Gastroesophageal sphincter (tissue), 4 donors: ENCODE measurements at regions not wholly inside any gene's neighbourhood (a gene's known extent, or its start where the extent isn't known, plus 50 kb on each side); places are given as distances from the start of the nearest gene placed in this dataset.

Experiments
- ATAC-seq: fragments of 150-250 bp; one replicate; pipeline ENCODE4 v1.9.1; 2016; ENCODE audit warnings: mild to moderate bottlenecking, moderate library complexity
- H3K27ac ChIP-seq, 4 donors: fragments of 200-600 bp; sonication (generic) in 3 of 4; 1 replicate in 3 of 4; 2 replicates in 1 of 4; pipeline ENCODE4 v1.5.1; 2016 to 2019
- H3K27me3 ChIP-seq: fragments of 200-600 bp; sonication (generic); one replicate; pipeline ENCODE4 v1.5.1; 2019
- H3K36me3 ChIP-seq, 2 donors: fragments of 200-600 bp; sonication (generic); one replicate each; pipeline ENCODE4 v1.5.1; 2019; ENCODE audit warnings: control low read depth in 1 of 2
- H3K4me1 ChIP-seq, 3 donors: fragments of 200-600 bp; sonication (generic); 1 replicate in 2 of 3; 2 replicates in 1 of 3; pipeline ENCODE4 v1.5.1; 2016 to 2019; ENCODE audit warnings: control low read depth in 2 of 3
- H3K4me3 ChIP-seq, 2 donors: fragments of 200-600 bp; sonication (generic); one replicate each; pipeline ENCODE4 v1.5.1; 2019; ENCODE audit warnings: mild to moderate bottlenecking in 1 of 2, moderate library complexity in 1 of 2
- H3K9me3 ChIP-seq, 3 donors: fragments of 200-600 bp; sonication (generic); one replicate each; pipeline ENCODE4 v1.5.1; 2017 to 2019; ENCODE audit warnings: control low read depth in 2 of 3
- CTCF ChIP-seq, 4 experiments: fragments of 200-600 bp in 2 of 4; fragments of 450-650 bp in 2 of 4; sonication (generic) in 1 of 4; IDR thresholded peaks; one replicate each; pipeline ENCODE4 v1.5.1; 2017 to 2019; ENCODE audit warnings: antibody characterized with exemption in 4 of 4, mild to moderate bottlenecking in 2 of 4, moderate library complexity in 2 of 4
- EP300 ChIP-seq: sonication (generic); formaldehyde crosslinking; IDR thresholded peaks from one replicate; pipeline ENCODE4 v1.6.1; 2017; ENCODE audit warnings: antibody characterized with exemption, mild to moderate bottlenecking
- POLR2A ChIP-seq, 2 donors: fragments of 450-650 bp; IDR thresholded peaks; one replicate each; pipeline ENCODE4 v1.6.1; 2017; ENCODE audit warnings: antibody characterized with exemption in 2 of 2, mild to moderate bottlenecking in 2 of 2, moderate library complexity in 1 of 2
- POLR2AphosphoS5 ChIP-seq: sonication (generic); formaldehyde crosslinking; IDR thresholded peaks from one replicate; pipeline ENCODE4 v1.6.1; 2017; ENCODE audit warnings: antibody characterized with exemption
- WGBS, 2 donors: methylation state at CpG; one replicate each; pipeline ENCODE4 v1.1.5; 2018; ENCODE audit warnings: low coverage in 1 of 2; 5-methylcytosine and 5-hydroxymethylcytosine counted together

GRCh38 chr1:55503663-55504305 is 288.6 kb upstream of the USP24 start:
- Histone ChIP-seq H3K27me3 (no peaks in the 10 kb centered on the region), H3K27ac (peak overlapping the region; percentile 45 to 62 (median 54)), H3K36me3 (no peaks in the 10 kb centered on the region), H3K4me1 (peaks cover 11 to 34% (median 16%) of the 10 kb centered on the region in 3 donors), H3K4me3 (no peak overlapping the region), H3K9me3 (no peaks in the 10 kb centered on the region)
- TF ChIP-seq POLR2AphosphoS5 (no peak), CTCF (IDR thresholded peaks at IDR 0.05) (no peak), POLR2A (IDR thresholded peaks at IDR 0.05) (no peak), EP300 (no peak)
- 17 to 20% methylated on average over 2 of the region's 2 CpGs for WGBS, 2 donors
- ATAC-seq: no peak

- Histone ChIP-seq H3K36me3 (no peaks in the 10 kb centered on the region), H3K4me3 (no peak overlapping the region), H3K27me3 (no peaks in the 10 kb centered on the region), H3K4me1 (peaks cover 11 to 23% (median 16%) of the 10 kb centered on the region in 3 donors), H3K9me3 (no peaks in the 10 kb centered on the region), H3K27ac (no peak overlapping the region)
- no peak for TF ChIP-seq EP300
- TF ChIP-seq POLR2A (IDR thresholded peaks at IDR 0.05): no peak
- TF ChIP-seq POLR2AphosphoS5: no peak
- TF ChIP-seq CTCF (IDR thresholded peaks at IDR 0.05): no peak
- no peak for ATAC-seq
- WGBS, 2 donors: 89% methylated on average over 3 of the region's 6 CpGs; no CpG with 5 or more reads in 1 of the 2 donors
Measured at GRCh38 chr1:55500601-55501000, 285.4 kb upstream of the USP24 start.

- no peak overlapping the region for H3K4me3 ChIP-seq
- 58% methylated on average over 1 of the region's 1 CpG; no CpG with 5 or more reads in 1 of the 2 donors for whole genome bisulfite sequencing, 2 donors
Measured at GRCh38 chr1:55490547-55490946, 275.4 kb upstream of the USP24 start.

GRCh38 chr1:55484173-55484572 is 269.0 kb upstream of the USP24 start:
- H3K27ac ChIP-seq: no peak overlapping the region
- TF ChIP-seq POLR2A (IDR thresholded peaks at IDR 0.05) (no peak), EP300 (no peak)
- no peaks in the 10 kb centered on the region for H3K27me3 ChIP-seq
- 83 to 89% methylated on average over 1 of the region's 1 CpG for WGBS, 2 donors
- H3K4me1 ChIP-seq: no peaks in the 10 kb centered on the region
- H3K36me3 ChIP-seq: no peaks in the 10 kb centered on the region
- peaks cover 0 to 5% (median 0%) of the 10 kb centered on the region in 3 donors for H3K9me3 ChIP-seq
- ATAC-seq: no peak
- H3K4me3 ChIP-seq: no peak overlapping the region

More at GRCh38 chr1:55490547-55490946, 275.4 kb upstream of the USP24 start:
- no peaks in the 10 kb centered on the region for H3K4me1 ChIP-seq
- ATAC-seq: no peak
- H3K27ac ChIP-seq: no peak overlapping the region
- TF ChIP-seq CTCF (IDR thresholded peaks at IDR 0.05): no peak
- TF ChIP-seq POLR2A (IDR thresholded peaks at IDR 0.05): no peak
- no peak for TF ChIP-seq EP300
- no peak for TF ChIP-seq POLR2AphosphoS5
- H3K9me3 ChIP-seq: no peaks in the 10 kb centered on the region
- H3K36me3 ChIP-seq: no peaks in the 10 kb centered on the region
- no peaks in the 10 kb centered on the region for H3K27me3 ChIP-seq

- H3K9me3 ChIP-seq: peaks cover 0 to 6% (median 0%) of the 10 kb centered on the region in 3 donors
- WGBS, 2 donors: 65 to 88% methylated on average over 2 of the region's 2 CpGs
- no peaks in the 10 kb centered on the region for H3K4me1 ChIP-seq
- H3K36me3 ChIP-seq: no peaks in the 10 kb centered on the region
- no peak overlapping the region for H3K4me3 ChIP-seq
- no peak overlapping the region for H3K27ac ChIP-seq
- TF ChIP-seq EP300 (no peak), POLR2AphosphoS5 (no peak), CTCF (IDR thresholded peaks at IDR 0.05) (no peak), POLR2A (IDR thresholded peaks at IDR 0.05) (no peak)
- no peak for ATAC-seq
- H3K27me3 ChIP-seq: no peaks in the 10 kb centered on the region
Measured at GRCh38 chr1:55483523-55483922, 268.4 kb upstream of the USP24 start.
